Thymus (tissue), 11 donors: ENCODE measurements at regions not wholly inside any gene's neighbourhood (a gene's known extent, or its start where the extent isn't known, plus 50 kb on each side); places are given as distances from the start of the nearest gene placed in this dataset.

Source experiments
- DNase-seq, 9 donors: peaks; one replicate each; pipeline ENCODE4 v3.0.0-alpha.2; 2013; ENCODE audit warnings: low spot score in 9 of 9, low read depth in 6 of 9, missing footprints in 1 of 9
- H3K27ac ChIP-seq, 2 donors: one replicate each; pipeline ENCODE4 v1.5.1; 2013; ENCODE audit warnings: control low read depth in 1 of 2, low read depth in 1 of 2, low read length in 1 of 2, mild to moderate bottlenecking in 1 of 2, moderate library complexity in 1 of 2
- H3K27me3 ChIP-seq, 2 donors: one replicate each; pipeline ENCODE4 v1.5.1; 2013; ENCODE audit warnings: low read length in 1 of 2; ENCODE audit not compliant: control insufficient read depth in 2 of 2, insufficient read depth in 1 of 2
- H3K36me3 ChIP-seq, 2 donors: one replicate each; pipeline ENCODE4 v1.5.1; 2013; ENCODE audit warnings: low read length in 1 of 2, mild to moderate bottlenecking in 1 of 2, moderate library complexity in 1 of 2; ENCODE audit not compliant: control insufficient read depth in 2 of 2, insufficient read depth in 2 of 2
- H3K4me1 ChIP-seq, 2 donors: one replicate each; pipeline ENCODE4 v1.5.1; 2013; ENCODE audit warnings: low read length in 2 of 2; ENCODE audit not compliant: control insufficient read depth in 2 of 2, insufficient read depth in 2 of 2
- H3K4me3 ChIP-seq, 2 donors: one replicate each; pipeline ENCODE4 v1.5.1; 2013; ENCODE audit warnings: low read length in 2 of 2, control low read depth in 1 of 2, mild to moderate bottlenecking in 1 of 2
- H3K9me3 ChIP-seq, 2 donors: one replicate each; pipeline ENCODE4 v1.5.1; 2013; ENCODE audit warnings: low read length in 1 of 2, mild to moderate bottlenecking in 1 of 2; ENCODE audit not compliant: control insufficient read depth in 2 of 2, insufficient read depth in 1 of 2
- WGBS: extraction: QIAGEN DNeasy Blood & Tissue Kit; methylation state at CpG from one replicate; pipeline ENCODE4 v1.1.7; 2013; 5-methylcytosine and 5-hydroxymethylcytosine counted together
- donor health status: healthy.

GRCh38 chrX:131907488-131908314 lies 115.4 kb upstream of the STK26 start:
- 97% methylated on average over 31 of the region's 31 CpGs for WGBS
- Histone ChIP-seq H3K9me3 (no peaks in the 10 kb centered on the region), H3K27ac (no peak overlapping the region), H3K4me3 (no peak overlapping the region), H3K27me3 (peaks cover 0 to 3% of the 10 kb centered on the region in 2 donors), H3K36me3 (no peaks in the 10 kb centered on the region), H3K4me1 (no peaks in the 10 kb centered on the region)
- no peak for DNase-seq

- DNase-seq, result no peak
- H3K27me3 ChIP-seq, result peaks cover 0 to 3% of the 10 kb centered on the region in 2 donors
Measured at GRCh38 chrX:131910586-131910985, 112.5 kb upstream of the STK26 start.

GRCh38 chrX:131915488-131915887 lies 107.6 kb upstream of the STK26 start:
- H3K27me3 ChIP-seq, result no peaks in the 10 kb centered on the region

More at GRCh38 chrX:131910586-131910985, 112.5 kb upstream of the STK26 start:
- Histone ChIP-seq H3K27ac (no peak overlapping the region), H3K4me3 (no peak overlapping the region), H3K36me3 (no peaks in the 10 kb centered on the region), H3K4me1 (no peaks in the 10 kb centered on the region), H3K9me3 (no peaks in the 10 kb centered on the region)
- 97% methylated on average over 1 of the region's 1 CpG for WGBS

GRCh38 chrX:131917588-131917987 lies 105.5 kb upstream of the STK26 start:
- no peak for DNase-seq
- no peaks in the 10 kb centered on the region for H3K27me3 ChIP-seq
- H3K27ac ChIP-seq, result no peak overlapping the region
- no peaks in the 10 kb centered on the region for H3K4me1 ChIP-seq
- no peaks in the 10 kb centered on the region for H3K9me3 ChIP-seq
- WGBS, result 97% methylated on average over 2 of the region's 2 CpGs
- H3K4me3 ChIP-seq, result no peak overlapping the region
- no peaks in the 10 kb centered on the region for H3K36me3 ChIP-seq

More at GRCh38 chrX:131915488-131915887, 107.6 kb upstream of the STK26 start:
- Histone ChIP-seq H3K27ac (no peak overlapping the region), H3K36me3 (no peaks in the 10 kb centered on the region), H3K9me3 (no peaks in the 10 kb centered on the region), H3K4me1 (no peaks in the 10 kb centered on the region), H3K4me3 (no peak overlapping the region)
- WGBS, result 76% methylated on average over 3 of the region's 3 CpGs
- no peak for DNase-seq

- WGBS, result 100% methylated on average over 2 of the region's 2 CpGs
- H3K36me3 ChIP-seq, result no peaks in the 10 kb centered on the region
- no peak for DNase-seq
- no peak overlapping the region for H3K4me3 ChIP-seq
- no peaks in the 10 kb centered on the region for H3K4me1 ChIP-seq
- no peak overlapping the region for H3K27ac ChIP-seq
- no peaks in the 10 kb centered on the region for H3K27me3 ChIP-seq
- no peaks in the 10 kb centered on the region for H3K9me3 ChIP-seq
Measured at GRCh38 chrX:131918839-131919238, 104.3 kb upstream of the STK26 start.

GRCh38 chrX:131923614-131924250 lies 99.4 kb upstream of the STK26 start:
- Histone ChIP-seq H3K27ac (no peak overlapping the region), H3K4me3 (no peak overlapping the region), H3K27me3 (no peaks in the 10 kb centered on the region), H3K36me3 (no peaks in the 10 kb centered on the region), H3K4me1 (no peaks in the 10 kb centered on the region), H3K9me3 (no peaks in the 10 kb centered on the region)
- DNase-seq, result no peak
- 91% methylated on average over 5 of the region's 5 CpGs for WGBS

- Histone ChIP-seq H3K9me3 (no peaks in the 10 kb centered on the region), H3K36me3 (no peaks in the 10 kb centered on the region), H3K4me3 (no peak overlapping the region), H3K27ac (no peak overlapping the region), H3K27me3 (no peaks in the 10 kb centered on the region), H3K4me1 (no peaks in the 10 kb centered on the region)
- WGBS, result over 99% methylated on average over 8 of the region's 8 CpGs
- no peak for DNase-seq
Measured at GRCh38 chrX:131938749-131939148, 84.4 kb upstream of the STK26 start.

GRCh38 chrX:131942034-131942433 lies 81.1 kb upstream of the STK26 start:
- H3K9me3 ChIP-seq, result no peaks in the 10 kb centered on the region
- H3K27me3 ChIP-seq, result no peaks in the 10 kb centered on the region
- DNase-seq, result no peak
- H3K27ac ChIP-seq, result no peak overlapping the region
- H3K4me1 ChIP-seq, result peaks cover 0 to 3% of the 10 kb centered on the region in 2 donors
- H3K4me3 ChIP-seq, result no peak overlapping the region
- H3K36me3 ChIP-seq, result no peaks in the 10 kb centered on the region
- WGBS, result 95% methylated on average over 2 of the region's 2 CpGs
